Chondrocyte (in vitro differentiated cells): ENCODE measurements at regions not wholly inside any gene's neighbourhood (a gene's known extent, or its start where the extent isn't known, plus 50 kb on each side); places are given as distances from the start of the nearest gene placed in this dataset.
A peak's percentile ranks its signal among the peaks of the same experiment; 100 is the strongest.
"Not testable (repeated sequence)": the region's sequence is repeated elsewhere in the genome, so short reads cannot be mapped to it uniquely, and the experiment has no call there.

Source experiments
- DNase-seq: peaks from one replicate; pipeline ENCODE4 v3.0.0; 2021; ENCODE audit warnings: mixed read lengths, low spot score
- H3K27ac Mint-ChIP-seq: one replicate; pipeline ENCODE4 v1.8.0; 2021; ENCODE audit warnings: mild to moderate bottlenecking, moderate library complexity, mixed read lengths; ENCODE audit not compliant: unreplicated experiment
- H3K27me3 Mint-ChIP-seq: 2 replicates; pipeline ENCODE4 v1.8.0; 2021; ENCODE audit warnings: low read depth, mixed read lengths
- H3K36me3 Mint-ChIP-seq: 2 replicates; pipeline ENCODE4 v1.8.0; 2021; ENCODE audit warnings: low read depth, mixed read lengths
- H3K4me1 Mint-ChIP-seq: 2 replicates; pipeline ENCODE4 v1.8.0; 2021; ENCODE audit warnings: low read depth, mild to moderate bottlenecking, mixed read lengths
- H3K4me3 Mint-ChIP-seq: one replicate; pipeline ENCODE4 v1.8.0; 2021; ENCODE audit warnings: mild to moderate bottlenecking, moderate library complexity, mixed read lengths; ENCODE audit not compliant: unreplicated experiment
- H3K9me3 Mint-ChIP-seq: 2 replicates; pipeline ENCODE4 v1.8.0; 2021; ENCODE audit warnings: low read depth, mixed read lengths
- TF ChIP-seq, protein P1 (sequence below): fragments of 200-600 bp; sonication (generic); IDR thresholded peaks from 2 replicates; pipeline ENCODE4 v1.5.0; 2021; ENCODE audit warnings: antibody characterized with exemption, mild to moderate bottlenecking, moderate library complexity

DNA sequence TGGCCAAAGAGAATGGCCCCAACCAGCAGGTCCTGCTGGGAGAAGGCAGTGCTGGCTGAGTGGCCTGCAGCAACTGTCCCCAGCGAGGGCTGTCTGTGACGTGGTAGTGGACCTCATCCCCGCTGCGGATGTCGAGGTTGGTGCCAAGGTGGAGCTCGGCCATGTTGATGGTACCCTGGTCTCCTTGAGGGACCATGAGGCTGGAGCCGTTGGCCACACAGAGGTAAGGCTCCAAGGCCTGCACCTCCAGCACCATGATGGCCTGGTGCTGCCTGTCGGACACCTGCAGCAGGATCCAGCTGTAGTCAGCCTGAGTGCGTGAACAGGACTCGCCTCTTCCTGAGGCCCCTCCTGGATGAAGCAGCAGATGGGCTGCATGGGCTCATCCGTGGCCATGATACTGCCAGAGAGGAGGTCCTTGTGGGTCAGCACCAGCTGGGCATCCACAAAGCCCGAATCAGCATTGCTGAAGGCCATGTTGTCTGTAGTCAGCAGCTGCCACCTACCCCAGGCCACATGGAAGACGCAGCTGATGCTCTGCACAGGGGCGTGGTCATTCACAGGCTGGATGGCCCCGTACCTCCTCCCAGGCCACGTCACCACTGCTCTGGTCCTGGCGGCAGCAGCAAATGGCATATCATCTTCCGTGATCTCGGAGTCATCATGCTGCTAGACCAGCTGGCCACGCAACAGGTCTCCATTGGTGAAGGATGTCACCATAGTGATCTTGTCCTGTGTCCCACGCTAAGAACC is 167.5 kb downstream of the GOLGA6L4 start:
- Mint-ChIP-seq H3K27me3 (no peaks in the 10 kb centered on the region), H3K9me3 (no peaks in the 10 kb centered on the region), H3K4me3 (no peak overlapping the region), H3K36me3 (peaks cover 4% of the 10 kb centered on the region), H3K4me1 (no peaks in the 10 kb centered on the region), H3K27ac (no peak overlapping the region)
- no peak for DNase-seq
- TF ChIP-seq, protein P1, sequence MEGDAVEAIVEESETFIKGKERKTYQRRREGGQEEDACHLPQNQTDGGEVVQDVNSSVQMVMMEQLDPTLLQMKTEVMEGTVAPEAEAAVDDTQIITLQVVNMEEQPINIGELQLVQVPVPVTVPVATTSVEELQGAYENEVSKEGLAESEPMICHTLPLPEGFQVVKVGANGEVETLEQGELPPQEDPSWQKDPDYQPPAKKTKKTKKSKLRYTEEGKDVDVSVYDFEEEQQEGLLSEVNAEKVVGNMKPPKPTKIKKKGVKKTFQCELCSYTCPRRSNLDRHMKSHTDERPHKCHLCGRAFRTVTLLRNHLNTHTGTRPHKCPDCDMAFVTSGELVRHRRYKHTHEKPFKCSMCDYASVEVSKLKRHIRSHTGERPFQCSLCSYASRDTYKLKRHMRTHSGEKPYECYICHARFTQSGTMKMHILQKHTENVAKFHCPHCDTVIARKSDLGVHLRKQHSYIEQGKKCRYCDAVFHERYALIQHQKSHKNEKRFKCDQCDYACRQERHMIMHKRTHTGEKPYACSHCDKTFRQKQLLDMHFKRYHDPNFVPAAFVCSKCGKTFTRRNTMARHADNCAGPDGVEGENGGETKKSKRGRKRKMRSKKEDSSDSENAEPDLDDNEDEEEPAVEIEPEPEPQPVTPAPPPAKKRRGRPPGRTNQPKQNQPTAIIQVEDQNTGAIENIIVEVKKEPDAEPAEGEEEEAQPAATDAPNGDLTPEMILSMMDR = no peak

DNA sequence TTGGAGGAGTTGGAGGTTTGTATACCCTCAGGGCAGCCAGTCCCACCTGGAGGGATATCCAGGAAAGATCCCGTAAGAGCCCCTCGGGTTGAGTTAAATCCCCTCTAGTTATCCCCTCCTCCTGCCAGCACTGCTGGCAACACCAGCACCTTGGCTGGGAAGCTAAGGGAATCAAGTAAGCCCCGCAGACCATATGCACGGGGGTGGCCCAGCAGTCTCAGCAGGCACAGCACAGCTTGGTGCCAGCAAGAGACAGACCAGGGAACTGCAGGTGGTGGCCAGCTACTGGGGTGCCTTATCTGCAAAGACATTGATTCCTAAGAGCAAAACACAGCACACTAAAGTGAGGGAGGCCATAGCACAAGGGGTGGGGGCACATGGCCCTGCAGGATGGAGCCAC is 173.8 kb downstream of the GOLGA6L4 start:
- H3K4me3 Mint-ChIP-seq, H3K9me3 Mint-ChIP-seq, DNase-seq, H3K36me3 Mint-ChIP-seq, H3K4me1 Mint-ChIP-seq, H3K27ac Mint-ChIP-seq, H3K27me3 Mint-ChIP-seq: not testable (repeated sequence)

- H3K4me3 Mint-ChIP-seq, H3K36me3 Mint-ChIP-seq, H3K4me1 Mint-ChIP-seq, H3K9me3 Mint-ChIP-seq, H3K27ac Mint-ChIP-seq, H3K27me3 Mint-ChIP-seq, DNase-seq: not testable (repeated sequence)
- TF ChIP-seq, protein P1 = peak; percentile 33
These were observed 179.2 kb upstream of the ZSCAN2 start for GRCh38 chr15:84421513-84422181.

GRCh38 chr15:84425327-84425726 is 175.5 kb upstream of the ZSCAN2 start:
- H3K36me3 Mint-ChIP-seq, H3K27me3 Mint-ChIP-seq, H3K4me3 Mint-ChIP-seq, H3K27ac Mint-ChIP-seq, H3K4me1 Mint-ChIP-seq, H3K9me3 Mint-ChIP-seq: not testable (repeated sequence)
- peak; percentile 64 for DNase-seq

DNA sequence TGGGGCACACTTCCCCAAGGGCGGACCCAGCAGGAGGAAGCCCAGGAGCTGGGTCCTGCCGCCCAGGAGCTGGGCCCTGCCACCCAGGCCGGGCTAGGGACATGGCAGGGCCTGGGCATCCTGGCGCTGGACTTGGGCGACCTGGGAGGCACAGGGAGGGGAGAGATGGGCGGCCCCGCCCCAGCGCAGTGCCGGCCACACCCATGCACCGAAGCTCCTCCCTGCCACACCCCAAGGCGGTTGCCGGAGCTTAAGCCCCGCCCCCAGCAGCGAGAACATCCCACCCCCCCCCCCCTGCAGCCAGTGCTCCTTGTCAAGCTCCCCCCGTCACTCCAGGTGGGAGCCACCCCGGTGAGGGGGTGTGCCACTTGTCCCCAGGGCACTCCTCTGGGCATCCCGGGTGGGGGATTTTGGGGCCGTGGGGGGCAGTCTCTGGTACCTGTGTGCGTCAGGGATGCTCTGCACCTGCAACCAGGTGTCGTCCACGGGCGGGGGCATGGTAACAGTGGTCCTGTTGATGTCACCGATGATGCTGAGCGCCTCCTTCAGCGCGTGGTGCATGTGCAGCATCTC is 127.4 kb upstream of the ZSCAN2 start:
- not testable (repeated sequence) for DNase-seq, H3K9me3 Mint-ChIP-seq, H3K36me3 Mint-ChIP-seq, H3K4me1 Mint-ChIP-seq, H3K27me3 Mint-ChIP-seq, H3K4me3 Mint-ChIP-seq, H3K27ac Mint-ChIP-seq

DNA sequence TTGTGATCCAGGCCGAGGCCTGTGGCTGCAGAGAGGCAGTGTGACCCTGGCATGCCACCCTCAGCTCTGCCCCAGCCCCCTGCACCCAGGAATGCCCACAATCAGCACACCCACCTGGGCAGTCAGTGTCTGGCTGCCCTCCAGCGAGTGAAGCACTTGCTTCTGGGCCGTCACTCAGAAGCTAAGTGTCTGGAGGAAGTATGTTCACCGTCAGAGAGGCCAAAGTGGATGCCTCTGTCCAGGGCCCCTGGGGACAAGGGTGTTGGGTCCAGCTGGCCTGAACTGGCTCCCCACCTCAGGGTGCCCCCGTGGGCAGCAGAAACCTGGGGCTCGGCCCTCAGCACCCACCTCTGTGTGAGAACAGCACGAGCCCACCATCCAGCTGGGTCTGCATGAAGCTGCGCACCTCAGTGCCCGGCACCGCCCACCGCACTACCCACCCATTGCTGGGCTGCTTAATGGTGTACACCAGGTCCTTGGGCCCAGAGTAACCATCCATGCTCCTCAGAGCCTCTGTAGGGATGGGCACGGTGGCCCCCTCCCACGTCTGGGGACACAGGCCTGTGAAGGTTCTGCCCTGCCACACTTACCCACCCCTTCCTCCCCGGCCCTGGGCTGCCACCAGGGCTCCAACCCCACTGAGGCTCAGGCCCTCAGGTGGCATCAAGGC is 124.3 kb upstream of the ZSCAN2 start:
- not testable (repeated sequence) for DNase-seq, H3K9me3 Mint-ChIP-seq, H3K27ac Mint-ChIP-seq, H3K4me1 Mint-ChIP-seq, H3K27me3 Mint-ChIP-seq, H3K4me3 Mint-ChIP-seq, H3K36me3 Mint-ChIP-seq

DNA sequence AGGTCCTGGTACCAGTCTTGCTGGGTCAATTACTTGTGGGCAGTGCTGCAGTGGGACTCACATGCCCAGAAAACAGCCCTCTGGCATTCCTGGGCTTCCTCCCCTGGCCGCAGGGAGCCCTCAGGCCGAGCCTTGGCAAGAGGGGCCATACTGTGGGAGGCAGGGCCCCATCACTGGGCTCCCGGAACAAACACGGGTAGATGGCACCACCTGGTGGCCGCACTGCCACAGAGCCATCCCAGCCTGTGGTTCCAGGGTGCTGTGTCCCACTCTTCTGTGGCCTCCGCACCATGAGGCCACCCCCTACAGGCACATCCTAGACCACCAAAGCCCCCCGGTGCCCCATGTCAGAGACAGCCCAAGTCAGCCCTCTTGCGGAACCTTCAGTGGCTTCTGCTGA is 123.3 kb upstream of the ZSCAN2 start:
- H3K27me3 Mint-ChIP-seq, DNase-seq, H3K27ac Mint-ChIP-seq, H3K4me3 Mint-ChIP-seq, H3K4me1 Mint-ChIP-seq, H3K9me3 Mint-ChIP-seq, H3K36me3 Mint-ChIP-seq: not testable (repeated sequence)

- H3K36me3 Mint-ChIP-seq, DNase-seq, H3K4me1 Mint-ChIP-seq, H3K9me3 Mint-ChIP-seq, H3K27me3 Mint-ChIP-seq, H3K4me3 Mint-ChIP-seq, H3K27ac Mint-ChIP-seq: not testable (repeated sequence)
These were observed 120.6 kb upstream of the ZSCAN2 start for GRCh38 chr15:84480174-84480681.

GRCh38 chr15:84483859-84484258 is 117.0 kb upstream of the ZSCAN2 start:
- DNase-seq = peak; percentile 32
- not testable (repeated sequence) for H3K4me1 Mint-ChIP-seq

More at GRCh38 chr15:84483859-84484258, 117.0 kb upstream of the ZSCAN2 start:
- not testable (repeated sequence) for H3K9me3 Mint-ChIP-seq, H3K4me3 Mint-ChIP-seq, H3K36me3 Mint-ChIP-seq, H3K27ac Mint-ChIP-seq, H3K27me3 Mint-ChIP-seq
